GM21528 (cell line): ENCODE measurements at regions not wholly inside any gene's neighbourhood (a gene's known extent, or its start where the extent isn't known, plus 50 kb on each side); places are given as distances from the start of the nearest gene placed in this dataset.

Experiments
- ATAC-seq: cut with Tn5 transposase; IDR thresholded peaks from one replicate; pipeline ENCODE4 v1.9.1; 2021; ENCODE audit warnings: mild to moderate bottlenecking, moderate library complexity; ENCODE audit not compliant: unreplicated experiment, low FRiP score

DNA sequence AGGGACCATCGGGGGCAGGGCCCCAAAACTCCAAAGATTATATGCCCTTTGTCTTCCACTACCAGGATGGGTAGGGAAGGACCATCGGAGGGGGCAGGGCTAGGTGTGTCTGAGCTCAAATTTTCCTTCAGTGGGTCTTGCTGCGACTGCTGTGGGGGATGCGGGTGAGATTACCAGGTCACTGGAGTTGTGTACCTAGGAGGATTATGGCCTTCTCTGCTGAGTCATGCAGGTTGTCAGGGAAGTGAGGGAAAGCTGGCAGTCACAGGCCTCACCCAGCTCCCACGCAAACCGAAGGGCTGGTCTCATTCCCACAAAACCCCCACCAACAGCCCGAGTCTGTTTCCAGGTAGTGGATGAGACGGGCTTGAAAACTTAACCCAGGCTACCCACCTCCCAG lies 489.4 kb downstream of the ZNF608 start:
- ATAC-seq: no peak

DNA sequence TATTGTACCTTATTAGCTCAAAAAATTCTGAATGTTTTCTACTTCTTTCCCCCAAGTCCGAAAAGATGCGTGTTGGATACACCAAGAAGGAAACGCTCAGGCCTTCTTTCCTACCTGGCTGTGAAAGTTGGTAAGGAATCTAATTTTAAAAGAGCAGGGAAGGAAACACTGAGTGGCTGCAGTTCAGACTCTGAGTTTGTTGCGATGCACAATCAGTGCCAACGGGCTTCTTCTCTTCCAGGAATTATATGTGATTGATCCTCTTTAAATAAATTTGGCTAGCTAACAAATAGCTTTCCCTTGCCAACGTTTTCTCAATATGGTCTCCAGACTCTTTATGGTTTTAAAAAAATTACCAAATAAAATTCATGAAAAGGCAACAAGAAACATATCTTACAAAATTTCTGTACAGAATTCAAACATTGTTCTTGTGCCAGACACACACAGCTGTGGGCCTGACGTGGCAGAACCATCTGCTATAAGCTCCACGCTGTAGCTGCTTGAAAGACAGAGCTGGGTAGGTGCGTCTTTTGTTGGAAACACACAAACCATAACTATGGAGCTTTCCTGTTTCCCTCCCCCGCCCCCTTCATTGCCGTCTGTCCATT lies 493.1 kb downstream of the ZNF608 start:
- no peak for ATAC-seq

DNA sequence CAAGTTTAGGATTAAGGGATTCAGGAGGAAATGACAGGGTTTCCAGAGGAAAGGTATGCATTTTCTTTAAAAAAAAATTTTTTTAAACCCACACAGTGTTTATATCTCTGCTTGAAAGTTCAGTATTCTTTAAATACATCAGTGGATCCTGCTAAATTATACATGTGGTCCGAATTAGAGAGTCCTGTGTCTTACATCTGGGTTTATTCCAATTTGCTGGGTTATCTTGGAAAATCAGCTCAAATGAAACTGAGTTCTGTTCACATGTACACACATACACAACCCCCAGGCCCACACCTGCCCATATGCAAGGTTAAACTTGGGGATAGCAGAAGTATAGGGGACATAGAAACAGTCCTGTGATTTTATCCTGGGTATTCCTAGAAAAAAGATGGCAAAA lies 493.7 kb downstream of the ZNF608 start:
- no peak for ATAC-seq

DNA sequence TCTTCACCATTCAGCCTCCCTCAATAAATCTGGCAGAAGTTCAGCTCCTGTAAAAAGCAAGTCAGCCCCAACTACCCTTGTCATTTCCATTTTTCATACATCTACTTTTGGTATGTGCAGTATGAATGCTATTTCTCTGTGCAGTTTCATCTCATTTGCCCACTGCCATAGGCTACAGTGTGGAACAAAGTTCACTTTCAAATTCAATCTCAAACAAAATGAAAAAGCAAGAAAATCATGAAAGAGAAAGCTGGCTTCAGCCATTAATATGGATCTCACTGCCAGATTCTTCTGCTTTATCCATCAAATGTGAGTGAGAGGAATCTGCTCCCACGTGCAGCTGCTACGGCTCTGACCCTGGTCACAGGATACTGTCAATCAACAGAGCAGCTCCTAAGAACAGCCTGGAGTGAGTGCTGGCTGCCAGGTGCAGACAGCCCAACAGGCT lies 494.2 kb downstream of the ZNF608 start:
- ATAC-seq: no peak

DNA sequence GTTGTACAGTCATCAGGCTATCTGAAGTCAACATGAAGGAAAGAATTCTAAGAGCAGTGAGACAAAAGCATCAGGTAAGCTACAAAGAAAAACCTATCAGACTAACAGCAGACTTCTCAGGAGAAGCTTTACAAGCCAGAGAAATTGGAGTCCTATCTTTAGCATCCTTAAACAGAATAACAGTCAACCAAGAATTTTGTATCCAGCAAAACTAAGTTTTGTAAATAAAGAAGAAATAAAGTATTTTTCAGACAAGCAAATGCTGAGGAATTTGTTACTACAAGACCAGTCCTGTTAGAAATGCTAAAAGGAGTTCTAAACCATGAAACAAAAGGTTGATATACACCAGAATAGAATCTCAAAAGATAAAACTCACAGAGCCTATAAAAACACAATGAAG lies 501.2 kb downstream of the ZNF608 start:
- ATAC-seq: no peak

DNA sequence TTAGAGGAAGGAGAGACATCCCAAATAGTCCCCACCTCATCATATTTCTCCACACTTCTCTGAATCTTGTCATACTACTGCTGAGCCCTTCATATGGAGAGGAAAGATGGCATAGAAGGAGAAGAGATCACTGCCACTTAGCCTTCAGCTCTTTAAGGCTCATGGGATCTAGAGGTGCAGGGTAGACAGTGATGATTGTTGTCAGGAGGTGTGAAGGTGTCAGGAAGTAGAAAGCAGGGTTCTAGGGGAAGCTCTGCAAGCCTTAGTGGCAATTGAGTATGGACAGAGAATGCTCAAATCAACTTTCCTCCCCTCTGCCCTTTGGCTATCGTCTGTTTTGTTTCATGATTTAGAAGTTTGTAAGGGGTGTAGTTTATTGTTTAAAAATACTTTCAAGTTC lies 505.7 kb downstream of the ZNF608 start:
- ATAC-seq: no peak

DNA sequence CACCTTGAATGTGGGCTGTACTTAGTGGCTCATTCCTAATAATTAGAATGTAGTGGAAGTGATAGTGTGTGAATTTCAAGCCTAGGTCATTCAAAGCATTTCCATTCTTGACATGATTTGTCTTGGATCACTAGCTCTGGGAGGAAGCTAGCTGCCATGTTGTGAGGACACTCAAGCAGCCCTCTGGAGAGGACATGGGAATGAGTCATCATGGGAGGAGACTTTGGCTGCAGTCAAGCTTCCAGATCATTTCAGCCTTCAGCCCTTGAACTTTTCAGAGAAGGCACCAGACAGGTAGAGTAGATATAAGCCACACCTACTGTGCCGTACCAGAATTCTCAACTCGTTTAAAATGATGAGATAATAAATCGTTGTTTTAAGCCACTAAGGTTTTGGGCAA lies 506.9 kb downstream of the ZNF608 start:
- ATAC-seq: no peak

DNA sequence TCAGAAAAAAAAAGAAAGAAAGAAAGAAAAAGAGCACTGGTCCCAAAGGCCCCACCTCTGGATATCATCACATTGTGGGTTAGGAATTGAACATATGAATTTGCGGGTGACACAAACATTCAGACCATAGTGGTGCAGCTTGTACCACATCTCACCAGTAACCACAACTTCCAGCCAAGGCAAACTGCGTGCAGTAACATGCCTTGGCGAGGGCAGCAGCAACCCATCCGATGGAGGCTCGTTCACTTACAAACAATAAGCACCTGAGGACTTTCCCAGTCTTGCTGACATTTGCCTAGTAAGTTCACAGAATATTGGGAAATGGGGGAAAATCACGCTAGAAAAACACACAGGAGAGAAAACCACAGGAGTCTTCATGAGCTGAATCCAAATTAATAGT lies 508.1 kb downstream of the ZNF608 start:
- no peak for ATAC-seq

DNA sequence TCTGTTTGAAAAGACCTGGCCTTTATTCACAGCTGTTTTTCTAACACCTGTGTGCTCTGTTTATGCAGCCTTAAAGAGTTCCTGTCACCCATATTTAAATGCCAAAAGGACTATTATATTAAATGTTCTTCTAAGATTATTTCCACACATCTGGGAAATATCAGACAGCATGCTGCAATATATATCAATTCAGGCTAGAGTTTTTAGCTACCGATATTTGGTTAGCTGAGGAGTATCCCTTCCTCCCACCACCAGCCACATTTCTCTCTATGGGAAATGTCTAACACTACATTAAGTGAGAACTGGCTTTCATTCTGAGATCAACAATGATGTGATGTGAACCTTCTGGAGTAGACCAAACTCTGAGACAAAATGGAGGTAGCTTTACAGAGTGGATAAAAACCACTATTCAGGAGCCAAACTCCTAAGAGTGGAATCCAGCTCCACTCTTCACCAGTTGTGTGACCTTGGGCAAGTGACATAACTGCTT lies 509.2 kb downstream of the ZNF608 start:
- no peak for ATAC-seq

DNA sequence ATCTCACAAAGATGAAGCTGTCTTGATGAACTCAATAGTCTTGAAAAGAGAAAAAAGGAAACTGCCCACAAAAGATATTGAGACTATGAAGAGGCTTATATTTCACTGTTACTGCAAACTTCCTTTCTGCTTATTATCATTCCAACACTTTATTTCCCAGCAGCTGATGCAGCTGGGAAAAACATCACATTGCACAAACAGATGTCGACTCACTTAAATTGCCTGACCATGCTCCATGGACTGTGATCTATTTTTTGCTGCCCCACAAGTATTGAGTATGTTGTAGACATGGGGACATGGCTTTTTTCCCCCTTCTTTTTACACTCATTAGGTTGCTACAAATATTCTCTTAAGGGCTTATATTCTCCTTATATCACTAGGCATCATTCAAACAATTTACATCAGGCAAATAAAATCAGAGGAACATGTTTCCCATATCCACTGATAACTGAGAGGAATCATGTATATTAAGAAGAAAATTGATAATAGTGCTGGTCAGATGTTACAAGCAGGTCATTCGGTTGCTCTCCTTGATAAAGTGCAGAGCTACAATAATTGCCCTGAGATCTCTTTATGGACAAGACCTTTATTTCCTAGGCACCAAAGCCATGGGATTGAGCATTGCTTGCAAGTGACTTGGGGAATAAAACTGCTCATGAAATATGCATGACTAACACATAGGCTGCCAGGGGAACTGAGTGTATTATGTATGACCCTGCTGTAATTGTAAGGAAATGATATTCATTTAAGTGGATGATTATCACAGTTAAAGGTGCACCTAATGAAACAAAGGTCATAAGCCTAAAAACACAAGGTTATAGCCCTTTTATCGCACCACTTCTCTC lies 509.9 kb downstream of the ZNF608 start:
- no peak for ATAC-seq

DNA sequence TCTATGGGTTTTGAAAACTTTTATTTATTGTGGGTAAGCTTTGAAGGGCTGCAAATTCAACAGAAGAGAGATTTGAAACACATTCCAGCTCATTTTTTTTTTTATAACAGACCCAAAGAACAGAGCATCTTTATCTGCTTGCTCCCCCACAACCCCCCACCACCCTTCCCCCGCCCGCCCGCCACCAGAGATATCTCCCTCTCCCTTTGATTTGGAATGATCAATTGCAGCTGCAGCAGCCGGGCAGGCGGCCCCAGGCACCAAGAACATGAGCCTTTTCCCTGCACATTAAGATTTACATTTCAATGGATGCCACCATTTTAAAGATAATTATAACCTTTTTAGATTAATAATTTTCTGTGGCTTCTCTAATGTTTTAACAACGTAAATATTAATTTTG lies 510.9 kb downstream of the ZNF608 start:
- no peak for ATAC-seq

DNA sequence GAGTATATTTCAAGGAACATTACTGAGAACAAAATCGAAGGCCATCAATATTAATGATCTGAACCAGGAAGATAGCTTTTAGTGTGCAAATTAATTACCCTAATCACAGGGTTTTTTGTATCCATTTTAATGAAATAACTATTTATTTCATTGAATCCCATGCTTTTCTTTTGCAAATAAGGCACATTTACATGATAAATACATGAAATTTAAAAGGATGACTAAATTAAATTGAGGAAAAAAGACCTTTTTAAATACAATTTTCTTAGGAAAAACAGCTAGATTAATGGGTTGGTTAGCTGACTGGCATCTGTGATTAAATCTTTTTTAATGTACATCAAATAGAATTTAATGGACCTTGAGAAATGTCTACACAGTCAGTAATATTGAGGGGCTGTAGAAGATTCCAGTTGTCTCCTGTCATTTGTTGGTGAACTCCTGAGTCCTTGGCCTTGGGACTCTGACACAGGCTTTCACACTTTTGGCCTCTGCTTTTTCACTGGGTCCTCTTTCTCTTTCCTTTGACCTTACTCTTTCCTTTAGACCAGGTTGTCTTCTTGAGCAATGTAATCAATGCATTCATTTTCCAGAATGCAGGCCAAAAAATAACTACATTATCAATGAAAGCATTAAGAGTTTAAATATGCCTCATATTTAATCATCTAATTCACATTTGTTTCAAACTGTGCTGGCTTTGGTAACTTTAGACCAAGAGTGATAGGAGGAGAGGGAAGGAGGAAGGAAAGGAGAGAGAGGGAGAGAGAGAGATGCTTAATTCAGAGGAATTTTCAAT lies 511.5 kb downstream of the ZNF608 start:
- ATAC-seq: no peak

DNA sequence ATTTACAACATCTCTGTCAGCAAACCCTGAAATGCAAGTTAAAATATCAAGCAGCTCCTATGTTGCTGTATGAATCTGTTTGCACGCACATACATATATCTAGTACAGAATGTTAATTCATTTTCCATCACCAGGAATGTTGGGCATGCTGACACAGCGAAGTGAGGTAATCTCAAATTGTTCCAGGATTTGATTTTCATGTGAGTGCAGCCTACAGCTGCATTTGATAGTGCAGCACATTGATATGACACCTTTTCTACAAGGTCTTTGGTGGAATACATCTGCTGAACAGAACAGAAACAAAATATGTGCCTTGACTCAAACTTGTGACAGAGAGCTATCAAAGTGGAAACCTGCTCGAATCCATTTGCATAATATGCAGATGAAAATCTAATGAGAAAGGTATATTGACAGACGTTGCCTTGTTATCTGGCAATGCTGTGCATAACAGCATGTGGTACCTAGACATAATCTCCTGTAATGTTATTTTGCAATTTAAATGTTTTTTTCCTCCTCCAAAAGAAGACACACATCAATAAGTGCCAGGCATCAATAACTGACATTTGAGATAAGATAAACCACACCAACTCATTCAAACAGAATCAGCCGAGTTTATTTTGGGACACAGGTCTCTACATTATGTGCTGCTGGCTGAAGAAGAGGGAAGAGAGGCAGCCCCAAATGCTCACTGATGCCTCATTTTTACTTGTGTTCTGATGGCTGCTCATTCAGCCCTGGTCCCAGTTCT lies 512.2 kb downstream of the ZNF608 start:
- ATAC-seq: no peak

DNA sequence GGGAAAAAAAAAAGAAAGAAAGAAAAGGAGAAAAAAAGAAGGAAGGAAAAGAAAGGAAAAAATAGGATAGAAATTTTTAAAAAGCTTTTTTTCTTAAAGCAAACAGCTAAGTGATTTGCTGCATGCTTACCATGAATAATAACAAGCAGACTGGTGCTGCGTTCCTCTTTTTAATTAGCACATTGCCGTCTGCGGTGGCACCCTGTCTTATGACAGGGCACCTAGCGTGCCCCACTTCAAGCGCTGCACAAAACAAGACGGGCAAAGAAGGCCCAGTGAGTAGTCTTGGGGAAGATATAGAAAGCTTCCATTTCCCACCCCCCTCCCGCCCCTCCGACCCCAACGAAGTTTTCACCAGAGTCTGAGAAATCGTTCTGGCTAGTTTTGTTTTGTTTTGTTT lies 513.9 kb downstream of the ZNF608 start:
- no peak for ATAC-seq

DNA sequence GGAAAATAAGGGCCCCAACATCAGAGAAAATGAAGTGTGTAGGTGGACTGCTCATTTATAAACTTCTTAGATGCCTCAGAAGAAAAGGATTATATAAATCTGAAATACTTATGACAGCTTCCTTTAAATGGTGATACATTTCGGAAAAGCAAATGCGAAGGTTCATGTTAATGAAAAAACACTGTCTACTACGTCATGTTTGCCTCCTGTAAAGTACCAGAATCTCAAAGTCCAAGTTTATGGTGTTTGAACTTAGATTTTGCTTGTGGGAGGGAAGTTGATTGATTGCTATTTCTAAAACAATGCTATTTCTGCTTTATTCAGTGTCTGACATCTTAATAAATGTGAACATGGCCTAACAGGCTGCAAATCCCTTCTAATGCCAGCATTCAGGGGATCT lies 514.6 kb downstream of the ZNF608 start:
- no peak for ATAC-seq

DNA sequence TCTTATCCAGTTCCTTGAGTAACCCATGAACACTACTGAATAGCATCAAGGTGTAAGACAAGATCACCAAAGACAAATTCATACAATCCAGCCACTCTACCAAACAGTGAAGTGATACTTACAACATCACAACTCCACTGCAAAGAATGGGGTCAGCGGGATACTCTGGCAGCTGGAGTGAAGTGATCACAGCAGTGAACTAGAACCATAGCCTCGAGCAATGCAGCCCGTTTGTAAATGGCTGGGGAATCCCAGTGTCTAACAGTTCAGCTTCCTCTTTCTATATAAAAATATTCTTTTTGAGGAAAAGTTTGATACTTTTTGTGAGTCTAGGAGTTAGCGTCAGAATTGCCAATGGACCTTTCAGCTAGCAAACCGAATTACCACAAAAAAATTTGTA lies 515.2 kb downstream of the ZNF608 start:
- ATAC-seq: no peak

DNA sequence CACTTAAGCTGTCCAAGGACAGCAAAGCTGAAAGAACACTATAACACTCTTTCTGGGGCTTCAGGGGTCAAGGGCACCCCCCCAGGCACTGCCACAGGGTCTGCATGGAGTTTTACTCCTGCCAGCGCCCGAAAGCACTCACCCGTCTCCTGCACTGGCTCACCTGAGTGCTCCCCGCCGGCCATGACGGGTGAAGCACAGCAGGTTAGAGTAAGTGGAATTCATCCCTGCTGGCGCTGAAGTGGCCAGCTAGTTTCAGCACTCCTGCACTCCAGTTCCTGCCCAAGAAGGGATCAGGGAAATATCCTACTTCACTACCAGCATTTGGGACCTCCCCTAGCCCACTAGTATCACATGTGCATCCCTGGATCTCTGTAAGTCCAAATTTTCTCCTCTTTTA lies 516.0 kb downstream of the ZNF608 start:
- ATAC-seq: no peak

DNA sequence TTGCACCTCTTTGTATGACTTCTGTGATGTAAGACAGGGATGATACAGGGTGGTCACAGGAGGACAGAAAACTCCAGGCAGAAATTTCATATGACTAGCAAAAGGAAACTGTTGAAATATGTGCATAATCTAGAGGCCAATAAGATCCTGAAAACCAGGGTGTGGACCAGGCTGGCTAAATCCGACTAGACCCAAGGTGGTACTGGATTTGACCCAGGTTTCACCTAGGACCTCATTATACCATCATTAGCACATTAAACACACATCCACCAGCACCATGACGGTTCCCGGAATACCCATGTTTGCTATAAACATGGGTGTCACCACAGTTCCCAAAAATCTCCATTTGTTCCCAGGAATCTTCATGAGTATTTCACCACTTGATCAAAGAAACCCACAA lies 517.1 kb downstream of the ZNF608 start:
- ATAC-seq: no peak

DNA sequence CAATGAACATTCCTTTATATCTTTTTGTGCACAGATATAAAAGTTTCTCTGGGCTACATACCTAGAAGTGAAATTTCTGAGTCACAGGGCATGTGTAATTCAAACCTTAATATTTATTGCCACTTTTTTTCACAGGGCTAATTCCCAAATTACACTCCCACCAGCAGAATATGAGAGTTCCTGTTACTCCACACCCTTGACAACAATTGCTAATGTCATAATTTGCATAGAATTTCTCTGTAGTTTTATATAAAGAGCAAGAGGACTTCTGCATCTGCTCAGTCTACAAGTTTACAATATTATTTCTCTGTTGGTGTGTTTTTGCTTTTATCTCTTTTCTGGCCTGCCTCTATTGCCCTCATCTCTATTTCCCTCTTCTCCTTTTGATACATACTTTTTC lies 518.5 kb downstream of the ZNF608 start:
- ATAC-seq: no peak

DNA sequence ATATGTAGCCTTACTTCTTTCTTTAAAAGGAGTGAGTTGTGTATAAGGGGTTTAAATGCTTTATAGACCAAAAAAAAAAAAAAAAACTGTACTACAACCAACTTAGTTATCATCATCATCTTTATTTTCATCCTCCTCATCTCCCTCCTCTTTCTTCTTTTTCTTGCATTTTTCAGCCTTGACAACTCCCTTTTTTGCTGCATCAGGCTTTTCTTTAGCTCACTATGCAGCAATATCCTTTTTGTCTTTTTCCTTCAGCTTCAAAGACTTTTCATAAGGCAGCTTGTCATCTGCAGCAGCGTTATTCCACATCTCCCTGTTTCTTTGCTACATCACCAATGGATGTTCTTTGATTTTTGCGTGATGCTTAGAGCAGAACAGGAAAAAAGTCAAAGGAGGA lies 526.0 kb downstream of the ZNF608 start:
- no peak for ATAC-seq

DNA sequence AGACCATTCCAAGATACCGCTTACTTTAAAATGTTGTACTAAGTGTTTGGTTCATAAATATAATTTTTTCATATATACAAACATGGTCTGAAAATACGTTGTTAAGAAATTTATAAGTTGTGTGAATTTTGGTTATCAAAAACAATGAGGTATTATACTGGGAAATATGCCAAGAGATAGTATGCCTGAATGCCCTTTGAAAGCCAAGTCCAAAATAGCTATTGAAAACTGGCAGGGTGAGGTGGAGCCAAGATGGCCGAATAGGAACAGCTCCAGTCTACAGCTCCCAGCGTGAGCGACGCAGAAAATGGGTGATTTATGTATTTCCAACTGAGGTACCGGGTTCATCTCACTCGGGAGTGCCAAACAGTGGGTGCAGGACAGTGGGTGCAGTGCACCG lies 533.5 kb downstream of the ZNF608 start:
- ATAC-seq: no peak
